OCI-LY7 (cell line): ENCODE measurements at regions not wholly inside any gene's neighbourhood (a gene's known extent, or its start where the extent isn't known, plus 50 kb on each side); places are given as distances from the start of the nearest gene placed in this dataset.

Source experiments
- BruUV-seq: library from RNA; stranded (reverse); fragments of 400-500 nt; replicated peaks from 2 replicates; lab custom pipeline; 2021; lab: Mats Ljungman, UMichigan
- CTCF ChIA-PET: fragments of 300-600 bp; sonication (Branson Sonifier 250); formaldehyde crosslinking; loops from one replicate; lab custom pipeline; 2022; ENCODE audit warnings: antibody characterized with exemption; ENCODE audit not compliant: unreplicated experiment; lab: Charles Lee
- POLR2A ChIA-PET: fragments of 300-600 bp; sonication (Branson Sonifier 250); formaldehyde crosslinking; loops from one replicate; lab custom pipeline; 2022; ENCODE audit warnings: antibody characterized with exemption; lab: Charles Lee
- DNase-seq: peaks from one replicate; pipeline ENCODE4 v3.0.0-alpha.2; 2015; ENCODE audit warnings: low spot score
- H2AFZ ChIP-seq: fragments of 200-600 bp; sonication (generic), shearing (Covaris generic); 2 replicates; pipeline ENCODE4 v1.6.1; 2014; ENCODE audit warnings: mild to moderate bottlenecking, antibody characterized with exemption, low read length, moderate library complexity
- H3K27ac ChIP-seq: fragments of 200-600 bp; sonication (generic); 2 replicates; pipeline ENCODE4 v1.5.1; 2014; ENCODE audit warnings: mixed run types, low read depth, mild to moderate bottlenecking, moderate library complexity, low read length, inconsistent platforms; ENCODE audit not compliant: poor library complexity, severe bottlenecking
- H3K36me3 ChIP-seq: fragments of 200-600 bp; sonication (generic); 2 replicates; pipeline ENCODE4 v1.6.1; 2014; ENCODE audit warnings: mild to moderate bottlenecking, antibody characterized with exemption, low read length, moderate library complexity, mixed read lengths; ENCODE audit not compliant: insufficient read depth
- H3K4me1 ChIP-seq: fragments of 200-600 bp; sonication (generic); 2 replicates; pipeline ENCODE4 v1.5.1; 2014; ENCODE audit warnings: mild to moderate bottlenecking, low read length; ENCODE audit not compliant: insufficient read depth, poor library complexity, severe bottlenecking
- H3K4me2 ChIP-seq: fragments of 200-600 bp; sonication (generic); 2 replicates; pipeline ENCODE4 v1.6.1; 2014; ENCODE audit warnings: mild to moderate bottlenecking, low read length
- H3K4me3 ChIP-seq: fragments of 200-600 bp; sonication (generic); 2 replicates; pipeline ENCODE4 v1.5.1; 2014; ENCODE audit warnings: mild to moderate bottlenecking, low read depth, low read length; ENCODE audit not compliant: poor library complexity, severe bottlenecking
- H3K79me2 ChIP-seq: fragments of 200-600 bp; sonication (generic); 2 replicates; pipeline ENCODE4 v1.6.1; 2016; ENCODE audit warnings: low read depth, mild to moderate bottlenecking, low read length, moderate library complexity, mixed read lengths; ENCODE audit not compliant: insufficient read depth
- H3K9me2 ChIP-seq: fragments of 200-600 bp; sonication (generic); 2 replicates; pipeline ENCODE4 v1.6.1; 2016; ENCODE audit warnings: mild to moderate bottlenecking, low read length, mixed read lengths; ENCODE audit not compliant: insufficient read depth
- H3K9me3 ChIP-seq: fragments of 200-600 bp; sonication (generic); 2 replicates; pipeline ENCODE4 v1.6.1; 2014; ENCODE audit warnings: mild to moderate bottlenecking, mixed run types, low read length, mixed read lengths
- H4K20me1 ChIP-seq: fragments of 200-600 bp; sonication (generic); 2 replicates; pipeline ENCODE4 v1.6.1; 2014; ENCODE audit warnings: mild to moderate bottlenecking, antibody characterized with exemption, low read length, moderate library complexity, mixed read lengths; ENCODE audit not compliant: insufficient read depth
- CTCF ChIP-seq: fragments of 200-600 bp; sonication (generic); conservative IDR thresholded peaks from 2 replicates; pipeline ENCODE4 v1.5.1; 2014; ENCODE audit warnings: mild to moderate bottlenecking, antibody characterized with exemption, low read length, moderate library complexity, mixed read lengths
- EZH2phosphoT487 ChIP-seq: fragments of 200-600 bp; sonication (generic); IDR thresholded peaks from 2 replicates; pipeline ENCODE4 v1.6.1; 2018; ENCODE audit warnings: low read depth, borderline replicate concordance, mild to moderate bottlenecking, mixed run types, antibody characterized with exemption, low read length, moderate library complexity, mixed read lengths
- intact Hi-C: fragments of 100-400 bp; cut with micrococcal nuclease; formaldehyde crosslinking; loops from one replicate; pipeline ENCODE4 v1.10.0; 2022; ENCODE audit not compliant: unreplicated experiment

- no peak overlapping the region for H3K4me2 ChIP-seq
- H3K36me3 ChIP-seq: no peaks in the 10 kb centered on the region
- POLR2A ChIA-PET: no interaction called here
- no TSS peak for BruUV-seq
- no peaks in the 10 kb centered on the region for H4K20me1 ChIP-seq
- H2AFZ ChIP-seq: no peak overlapping the region
- no peak for DNase-seq
- H3K27ac ChIP-seq: no peak overlapping the region
- TF ChIP-seq CTCF (no peak), EZH2phosphoT487 (no peak)
- no peaks in the 10 kb centered on the region for H3K9me3 ChIP-seq
- no peaks in the 10 kb centered on the region for H3K79me2 ChIP-seq
- intact Hi-C loops: no loop called here
- CTCF ChIA-PET: no interaction called here
- H3K4me1 ChIP-seq: peaks cover 4% of the 10 kb centered on the region
- H3K4me3 ChIP-seq: no peak overlapping the region
- no peaks in the 10 kb centered on the region for H3K9me2 ChIP-seq
These were observed 105.4 kb downstream of the PSMG1 start for GRCh38 chr21:39077876-39078275.

GRCh38 chr21:39074508-39074907 lies 108.7 kb downstream of the PSMG1 start:
- no peaks in the 10 kb centered on the region for H3K9me3 ChIP-seq
- H3K9me2 ChIP-seq: no peaks in the 10 kb centered on the region
- H3K4me3 ChIP-seq: no peak overlapping the region
- intact Hi-C loops: no loop called here
- no TSS peak for BruUV-seq
- no peaks in the 10 kb centered on the region for H4K20me1 ChIP-seq
- CTCF ChIA-PET: no interaction called here
- H3K4me2 ChIP-seq: no peak overlapping the region
- DNase-seq: no peak
- H3K4me1 ChIP-seq: no peaks in the 10 kb centered on the region
- no peak overlapping the region for H2AFZ ChIP-seq
- TF ChIP-seq EZH2phosphoT487 (no peak), CTCF (no peak)
- no peaks in the 10 kb centered on the region for H3K79me2 ChIP-seq
- H3K36me3 ChIP-seq: no peaks in the 10 kb centered on the region
- H3K27ac ChIP-seq: no peak overlapping the region
- POLR2A ChIA-PET: no interaction called here

- H3K4me2 ChIP-seq: no peak overlapping the region
- H3K9me2 ChIP-seq: no peaks in the 10 kb centered on the region
- CTCF ChIA-PET: no interaction called here
- TF ChIP-seq EZH2phosphoT487: no peak
- no peak for TF ChIP-seq CTCF
- DNase-seq: no peak
- H3K79me2 ChIP-seq: no peaks in the 10 kb centered on the region
- H3K27ac ChIP-seq: no peak overlapping the region
- POLR2A ChIA-PET: no interaction called here
- no peak overlapping the region for H3K4me3 ChIP-seq
- intact Hi-C loops: no loop called here
- no peak overlapping the region for H2AFZ ChIP-seq
- BruUV-seq: no TSS peak
- H3K9me3 ChIP-seq: no peaks in the 10 kb centered on the region
- H3K36me3 ChIP-seq: no peaks in the 10 kb centered on the region
- no peaks in the 10 kb centered on the region for H3K4me1 ChIP-seq
- no peaks in the 10 kb centered on the region for H4K20me1 ChIP-seq
These were observed 109.5 kb downstream of the PSMG1 start for GRCh38 chr21:39073717-39074116.
